H1 (cell line): ENCODE measurements at regions not wholly inside any gene's neighbourhood (a gene's known extent, or its start where the extent isn't known, plus 50 kb on each side); places are given as distances from the start of the nearest gene placed in this dataset.

Source experiments
- TF ChIP-seq, protein P1 (sequence below): fragments of 300-600 bp; sonication (generic); IDR thresholded peaks from 2 replicates; pipeline ENCODE4 v1.7.1; 2012; ENCODE audit warnings: low read length, moderate library complexity, mild to moderate bottlenecking, inconsistent platforms; ENCODE audit not compliant: insufficient replicate concordance

DNA sequence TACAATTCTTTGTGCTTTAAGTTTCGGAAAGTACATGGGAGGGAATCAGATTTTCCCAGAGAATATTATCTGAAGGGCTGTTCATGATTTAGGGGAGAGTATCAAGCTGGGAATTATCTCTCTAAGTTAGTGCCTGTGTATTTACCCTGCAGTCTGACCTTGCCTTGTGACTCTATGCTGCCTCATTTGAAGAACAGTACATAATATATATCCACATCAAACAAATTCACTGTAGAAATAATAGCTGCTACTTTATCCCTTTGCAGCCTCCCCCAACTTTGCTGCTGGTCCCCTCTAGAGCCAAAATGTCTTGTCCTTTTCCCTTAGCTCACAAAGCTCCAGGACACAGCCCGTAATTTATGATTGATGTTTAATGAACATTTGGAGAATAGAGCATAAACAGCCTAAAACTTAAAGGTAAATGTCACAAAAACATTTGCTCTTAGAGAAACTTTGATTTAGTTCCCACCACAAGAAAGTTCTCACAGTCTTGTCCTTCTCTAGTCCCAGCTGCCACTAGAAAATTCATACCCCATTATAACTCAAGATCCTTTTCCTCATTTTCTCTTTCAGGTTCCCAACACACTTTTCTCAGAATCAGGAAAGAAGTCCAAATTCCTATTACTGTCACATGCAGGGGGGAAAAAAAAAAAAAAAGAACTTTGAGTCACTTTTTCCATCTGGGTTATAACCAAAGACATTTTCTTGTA, 1009.6 kb downstream of the FLRT2 start (continued):
- TF ChIP-seq, protein P1, sequence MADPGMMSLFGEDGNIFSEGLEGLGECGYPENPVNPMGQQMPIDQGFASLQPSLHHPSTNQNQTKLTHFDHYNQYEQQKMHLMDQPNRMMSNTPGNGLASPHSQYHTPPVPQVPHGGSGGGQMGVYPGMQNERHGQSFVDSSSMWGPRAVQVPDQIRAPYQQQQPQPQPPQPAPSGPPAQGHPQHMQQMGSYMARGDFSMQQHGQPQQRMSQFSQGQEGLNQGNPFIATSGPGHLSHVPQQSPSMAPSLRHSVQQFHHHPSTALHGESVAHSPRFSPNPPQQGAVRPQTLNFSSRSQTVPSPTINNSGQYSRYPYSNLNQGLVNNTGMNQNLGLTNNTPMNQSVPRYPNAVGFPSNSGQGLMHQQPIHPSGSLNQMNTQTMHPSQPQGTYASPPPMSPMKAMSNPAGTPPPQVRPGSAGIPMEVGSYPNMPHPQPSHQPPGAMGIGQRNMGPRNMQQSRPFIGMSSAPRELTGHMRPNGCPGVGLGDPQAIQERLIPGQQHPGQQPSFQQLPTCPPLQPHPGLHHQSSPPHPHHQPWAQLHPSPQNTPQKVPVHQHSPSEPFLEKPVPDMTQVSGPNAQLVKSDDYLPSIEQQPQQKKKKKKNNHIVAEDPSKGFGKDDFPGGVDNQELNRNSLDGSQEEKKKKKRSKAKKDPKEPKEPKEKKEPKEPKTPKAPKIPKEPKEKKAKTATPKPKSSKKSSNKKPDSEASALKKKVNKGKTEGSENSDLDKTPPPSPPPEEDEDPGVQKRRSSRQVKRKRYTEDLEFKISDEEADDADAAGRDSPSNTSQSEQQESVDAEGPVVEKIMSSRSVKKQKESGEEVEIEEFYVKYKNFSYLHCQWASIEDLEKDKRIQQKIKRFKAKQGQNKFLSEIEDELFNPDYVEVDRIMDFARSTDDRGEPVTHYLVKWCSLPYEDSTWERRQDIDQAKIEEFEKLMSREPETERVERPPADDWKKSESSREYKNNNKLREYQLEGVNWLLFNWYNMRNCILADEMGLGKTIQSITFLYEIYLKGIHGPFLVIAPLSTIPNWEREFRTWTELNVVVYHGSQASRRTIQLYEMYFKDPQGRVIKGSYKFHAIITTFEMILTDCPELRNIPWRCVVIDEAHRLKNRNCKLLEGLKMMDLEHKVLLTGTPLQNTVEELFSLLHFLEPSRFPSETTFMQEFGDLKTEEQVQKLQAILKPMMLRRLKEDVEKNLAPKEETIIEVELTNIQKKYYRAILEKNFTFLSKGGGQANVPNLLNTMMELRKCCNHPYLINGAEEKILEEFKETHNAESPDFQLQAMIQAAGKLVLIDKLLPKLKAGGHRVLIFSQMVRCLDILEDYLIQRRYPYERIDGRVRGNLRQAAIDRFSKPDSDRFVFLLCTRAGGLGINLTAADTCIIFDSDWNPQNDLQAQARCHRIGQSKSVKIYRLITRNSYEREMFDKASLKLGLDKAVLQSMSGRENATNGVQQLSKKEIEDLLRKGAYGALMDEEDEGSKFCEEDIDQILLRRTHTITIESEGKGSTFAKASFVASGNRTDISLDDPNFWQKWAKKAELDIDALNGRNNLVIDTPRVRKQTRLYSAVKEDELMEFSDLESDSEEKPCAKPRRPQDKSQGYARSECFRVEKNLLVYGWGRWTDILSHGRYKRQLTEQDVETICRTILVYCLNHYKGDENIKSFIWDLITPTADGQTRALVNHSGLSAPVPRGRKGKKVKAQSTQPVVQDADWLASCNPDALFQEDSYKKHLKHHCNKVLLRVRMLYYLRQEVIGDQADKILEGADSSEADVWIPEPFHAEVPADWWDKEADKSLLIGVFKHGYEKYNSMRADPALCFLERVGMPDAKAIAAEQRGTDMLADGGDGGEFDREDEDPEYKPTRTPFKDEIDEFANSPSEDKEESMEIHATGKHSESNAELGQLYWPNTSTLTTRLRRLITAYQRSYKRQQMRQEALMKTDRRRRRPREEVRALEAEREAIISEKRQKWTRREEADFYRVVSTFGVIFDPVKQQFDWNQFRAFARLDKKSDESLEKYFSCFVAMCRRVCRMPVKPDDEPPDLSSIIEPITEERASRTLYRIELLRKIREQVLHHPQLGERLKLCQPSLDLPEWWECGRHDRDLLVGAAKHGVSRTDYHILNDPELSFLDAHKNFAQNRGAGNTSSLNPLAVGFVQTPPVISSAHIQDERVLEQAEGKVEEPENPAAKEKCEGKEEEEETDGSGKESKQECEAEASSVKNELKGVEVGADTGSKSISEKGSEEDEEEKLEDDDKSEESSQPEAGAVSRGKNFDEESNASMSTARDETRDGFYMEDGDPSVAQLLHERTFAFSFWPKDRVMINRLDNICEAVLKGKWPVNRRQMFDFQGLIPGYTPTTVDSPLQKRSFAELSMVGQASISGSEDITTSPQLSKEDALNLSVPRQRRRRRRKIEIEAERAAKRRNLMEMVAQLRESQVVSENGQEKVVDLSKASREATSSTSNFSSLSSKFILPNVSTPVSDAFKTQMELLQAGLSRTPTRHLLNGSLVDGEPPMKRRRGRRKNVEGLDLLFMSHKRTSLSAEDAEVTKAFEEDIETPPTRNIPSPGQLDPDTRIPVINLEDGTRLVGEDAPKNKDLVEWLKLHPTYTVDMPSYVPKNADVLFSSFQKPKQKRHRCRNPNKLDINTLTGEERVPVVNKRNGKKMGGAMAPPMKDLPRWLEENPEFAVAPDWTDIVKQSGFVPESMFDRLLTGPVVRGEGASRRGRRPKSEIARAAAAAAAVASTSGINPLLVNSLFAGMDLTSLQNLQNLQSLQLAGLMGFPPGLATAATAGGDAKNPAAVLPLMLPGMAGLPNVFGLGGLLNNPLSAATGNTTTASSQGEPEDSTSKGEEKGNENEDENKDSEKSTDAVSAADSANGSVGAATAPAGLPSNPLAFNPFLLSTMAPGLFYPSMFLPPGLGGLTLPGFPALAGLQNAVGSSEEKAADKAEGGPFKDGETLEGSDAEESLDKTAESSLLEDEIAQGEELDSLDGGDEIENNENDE = no peak
- TF ChIP-seq, all 59 proteins: peak for 0
